Endodermal cell (in vitro differentiated cells): ENCODE measurements at regions not wholly inside any gene's neighbourhood (a gene's known extent, or its start where the extent isn't known, plus 50 kb on each side); places are given as distances from the start of the nearest gene placed in this dataset.
A peak's percentile ranks its signal among the peaks of the same experiment; 100 is the strongest.

Experiments
- DNase-seq: peaks from one replicate; pipeline ENCODE4 v3.0.0-alpha.2; 2017
- H3K27ac ChIP-seq: 2 replicates; pipeline ENCODE4 v1.5.1; 2013; ENCODE audit warnings: mild to moderate bottlenecking, low read depth, low read length, moderate library complexity
- H3K27me3 ChIP-seq: 2 replicates; pipeline ENCODE4 v1.6.1; 2013; ENCODE audit warnings: mild to moderate bottlenecking, low read length, moderate library complexity; ENCODE audit not compliant: insufficient read depth, control insufficient read depth, poor library complexity, severe bottlenecking
- H3K36me3 ChIP-seq: 2 replicates; pipeline ENCODE4 v1.7.0; 2013; ENCODE audit warnings: mild to moderate bottlenecking, low read length, moderate library complexity; ENCODE audit not compliant: control insufficient read depth, insufficient read depth
- H3K4me1 ChIP-seq: one replicate; pipeline ENCODE4 v1.7.0; 2013; ENCODE audit warnings: low read length; ENCODE audit not compliant: control insufficient read depth, insufficient read depth
- H3K4me3 ChIP-seq: 2 replicates; pipeline ENCODE4 v1.5.1; 2013; ENCODE audit warnings: mild to moderate bottlenecking, low read length, moderate library complexity
- H3K9ac ChIP-seq: 2 replicates; pipeline ENCODE4 v1.6.1; 2013; ENCODE audit warnings: mild to moderate bottlenecking, low read length, moderate library complexity; ENCODE audit not compliant: poor library complexity, severe bottlenecking; ENCODE audit errors: extremely low read depth
- H3K9me3 ChIP-seq: 2 replicates; pipeline ENCODE4 v1.6.1; 2013; ENCODE audit warnings: mild to moderate bottlenecking, low read length, moderate library complexity; ENCODE audit not compliant: control insufficient read depth
- H3K27ac Mint-ChIP-seq: 2 replicates; pipeline ENCODE4 v1.8.0; 2020; ENCODE audit warnings: mixed read lengths
- H3K27me3 Mint-ChIP-seq: 2 replicates; pipeline ENCODE4 v1.8.0; 2021; ENCODE audit warnings: mild to moderate bottlenecking, mixed read lengths; ENCODE audit not compliant: insufficient read depth
- H3K36me3 Mint-ChIP-seq: 2 replicates; pipeline ENCODE4 v1.8.0; 2020; ENCODE audit warnings: low read depth, mixed read lengths
- H3K4me1 Mint-ChIP-seq: 2 replicates; pipeline ENCODE4 v1.8.0; 2020; ENCODE audit warnings: mixed read lengths
- H3K4me3 Mint-ChIP-seq: 2 replicates; pipeline ENCODE4 v1.8.0; 2020; ENCODE audit warnings: mild to moderate bottlenecking, moderate library complexity, mixed read lengths
- H3K9me3 Mint-ChIP-seq: 2 replicates; pipeline ENCODE4 v1.8.0; 2020; ENCODE audit warnings: mild to moderate bottlenecking, mixed read lengths
- WGBS, 2 experiments: methylation state at CpG; one replicate each; pipeline versions ENCODE4 v1.1.5 to v1.1.7; 2013; ENCODE audit warnings: missing lambda C conversion rate in 2 of 2, mixed read lengths in 1 of 2; ENCODE audit not compliant: insufficient coverage in 1 of 2, insufficient read length in 1 of 2; 5-methylcytosine and 5-hydroxymethylcytosine counted together
- TF ChIP-seq, protein P1 (sequence below): fragments of 200-600 bp; sonication (generic); conservative IDR thresholded peaks from 2 replicates; pipeline ENCODE4 v1.5.0; 2021; ENCODE audit warnings: antibody characterized with exemption, mild to moderate bottlenecking

DNA sequence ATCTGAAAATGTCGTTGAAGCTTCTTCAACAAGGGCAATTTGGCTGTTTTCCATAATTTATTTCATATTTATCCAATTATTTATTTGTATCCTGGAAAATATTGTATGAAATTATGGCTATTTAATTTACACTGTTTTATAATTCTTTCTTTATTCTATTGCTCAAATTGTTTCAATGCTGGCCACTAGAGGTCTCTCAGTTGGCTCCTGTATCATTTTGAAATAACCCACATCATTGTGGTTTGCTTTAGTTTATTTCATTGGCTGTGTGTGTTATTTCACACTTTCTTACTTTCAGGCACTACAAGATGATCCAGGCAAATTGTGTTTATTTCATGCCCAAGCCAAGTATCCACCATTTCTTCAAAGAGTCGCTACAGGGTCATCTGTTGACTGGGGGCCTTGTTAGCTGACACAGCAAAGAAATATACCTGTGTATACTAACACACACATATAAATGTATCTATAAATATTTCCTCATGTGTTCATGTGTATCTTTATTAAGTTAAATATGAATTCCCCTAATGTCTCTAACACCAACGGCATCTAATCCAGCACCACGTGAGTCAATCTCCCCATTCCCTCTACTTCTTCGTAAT, 86.2 kb downstream of the NPAP1 start:
- Mint-ChIP-seq H3K27me3 (no peaks in the 10 kb centered on the region), H3K4me3 (no peak overlapping the region), H3K36me3 (no peaks in the 10 kb centered on the region), H3K27ac (no peak overlapping the region), H3K9me3 (peaks cover 42% of the 10 kb centered on the region), H3K4me1 (peaks cover 28% of the 10 kb centered on the region)
- Histone ChIP-seq H3K27me3 (no peaks in the 10 kb centered on the region), H3K36me3 (no peaks in the 10 kb centered on the region), H3K4me1 (no peaks in the 10 kb centered on the region), H3K27ac (no peak overlapping the region), H3K9ac (no peak overlapping the region), H3K9me3 (peaks cover 7% of the 10 kb centered on the region), H3K4me3 (peak overlapping the region; percentile 27)
- TF ChIP-seq, protein P1, sequence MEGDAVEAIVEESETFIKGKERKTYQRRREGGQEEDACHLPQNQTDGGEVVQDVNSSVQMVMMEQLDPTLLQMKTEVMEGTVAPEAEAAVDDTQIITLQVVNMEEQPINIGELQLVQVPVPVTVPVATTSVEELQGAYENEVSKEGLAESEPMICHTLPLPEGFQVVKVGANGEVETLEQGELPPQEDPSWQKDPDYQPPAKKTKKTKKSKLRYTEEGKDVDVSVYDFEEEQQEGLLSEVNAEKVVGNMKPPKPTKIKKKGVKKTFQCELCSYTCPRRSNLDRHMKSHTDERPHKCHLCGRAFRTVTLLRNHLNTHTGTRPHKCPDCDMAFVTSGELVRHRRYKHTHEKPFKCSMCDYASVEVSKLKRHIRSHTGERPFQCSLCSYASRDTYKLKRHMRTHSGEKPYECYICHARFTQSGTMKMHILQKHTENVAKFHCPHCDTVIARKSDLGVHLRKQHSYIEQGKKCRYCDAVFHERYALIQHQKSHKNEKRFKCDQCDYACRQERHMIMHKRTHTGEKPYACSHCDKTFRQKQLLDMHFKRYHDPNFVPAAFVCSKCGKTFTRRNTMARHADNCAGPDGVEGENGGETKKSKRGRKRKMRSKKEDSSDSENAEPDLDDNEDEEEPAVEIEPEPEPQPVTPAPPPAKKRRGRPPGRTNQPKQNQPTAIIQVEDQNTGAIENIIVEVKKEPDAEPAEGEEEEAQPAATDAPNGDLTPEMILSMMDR: peak; percentile 79
- DNase-seq: no peak
- WGBS, 2 experiments: 82 to 92% methylated on average over 4 of the region's 5 CpGs

DNA sequence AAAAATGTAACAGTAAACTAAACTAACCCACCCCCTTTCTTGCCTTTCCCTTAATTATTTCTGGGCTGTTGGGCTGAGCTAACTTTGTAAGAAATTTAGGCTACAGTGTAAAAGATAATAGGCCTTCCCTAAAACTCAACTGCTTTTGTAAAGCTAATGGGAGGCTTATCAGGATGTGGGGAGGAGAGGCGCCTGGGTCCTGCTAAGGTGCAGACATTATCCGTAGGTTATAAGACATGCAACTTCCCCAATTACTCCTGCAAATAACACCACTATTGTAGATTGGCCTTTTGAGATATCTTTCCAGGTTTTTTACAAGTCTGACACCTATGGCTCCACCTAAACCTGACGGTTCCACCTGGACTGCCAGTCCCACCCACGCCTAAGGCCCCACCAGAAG, 88.3 kb downstream of the NPAP1 start:
- H3K27ac ChIP-seq: no peak overlapping the region
- H3K4me1 Mint-ChIP-seq: peaks cover 22% of the 10 kb centered on the region
- TF ChIP-seq, protein P1: no peak
- H3K9ac ChIP-seq: peak overlapping the region; percentile 36
- no peaks in the 10 kb centered on the region for H3K4me1 ChIP-seq
- H3K27me3 ChIP-seq: no peaks in the 10 kb centered on the region
- H3K36me3 Mint-ChIP-seq: no peaks in the 10 kb centered on the region
- peaks cover 3% of the 10 kb centered on the region for H3K9me3 ChIP-seq
- peak; percentile 67 for DNase-seq
- no peaks in the 10 kb centered on the region for H3K36me3 ChIP-seq
- H3K27ac Mint-ChIP-seq: peak overlapping the region; percentile 79
- 40 to 70% methylated on average over 2 to 3 of the region's 4 CpGs for WGBS, 2 experiments
- H3K9me3 Mint-ChIP-seq: peaks cover 32% of the 10 kb centered on the region
- H3K4me3 ChIP-seq: no peak overlapping the region
- H3K4me3 Mint-ChIP-seq: peak overlapping the region; percentile 27
- no peaks in the 10 kb centered on the region for H3K27me3 Mint-ChIP-seq

- Histone ChIP-seq H3K9me3 (peaks cover 3% of the 10 kb centered on the region), H3K4me1 (no peaks in the 10 kb centered on the region), H3K27me3 (no peaks in the 10 kb centered on the region), H3K36me3 (no peaks in the 10 kb centered on the region), H3K4me3 (peak overlapping the region; percentile 76), H3K9ac (peak overlapping the region; percentile 48), H3K27ac (no peak overlapping the region)
- peaks cover 28% of the 10 kb centered on the region for H3K9me3 Mint-ChIP-seq
- TF ChIP-seq, protein P1: no peak
- peak overlapping the region; percentile 79 for H3K27ac Mint-ChIP-seq
- H3K4me1 Mint-ChIP-seq: peaks cover 22% of the 10 kb centered on the region
- peak overlapping the region; percentile 27 for H3K4me3 Mint-ChIP-seq
- no peaks in the 10 kb centered on the region for H3K27me3 Mint-ChIP-seq
- 75 to 91% methylated on average over 3 to 7 of the region's 7 CpGs for WGBS, 2 experiments
- no peaks in the 10 kb centered on the region for H3K36me3 Mint-ChIP-seq
- no peak for DNase-seq
These were observed 89.0 kb downstream of the NPAP1 start for GRCh38 chr15:24764375-24765171.
